HEK293T (cell line): ENCODE measurements at regions not wholly inside any gene's neighbourhood (a gene's known extent, or its start where the extent isn't known, plus 50 kb on each side); places are given as distances from the start of the nearest gene placed in this dataset.

Source experiments
- BHLHE40 ChIP-seq: fragments of 450-650 bp; IDR thresholded peaks from 2 replicates; pipeline ENCODE4 v1.6.1; 2016; ENCODE audit warnings: mild to moderate bottlenecking, moderate library complexity, borderline replicate concordance
- ELF4 ChIP-seq: fragments of 450-650 bp; IDR thresholded peaks from 2 replicates; pipeline ENCODE4 v1.6.1; 2017; ENCODE audit warnings: antibody characterized with exemption
- FOXA1 ChIP-seq: fragments of 450-650 bp; IDR thresholded peaks from 2 replicates; pipeline ENCODE4 v1.6.1; 2016; ENCODE audit warnings: mild to moderate bottlenecking
- HDGF ChIP-seq: fragments of 450-650 bp; IDR thresholded peaks from 2 replicates; pipeline ENCODE4 v1.6.1; 2017; ENCODE audit warnings: antibody characterized with exemption, borderline replicate concordance
- NFRKB ChIP-seq: fragments of 450-650 bp; IDR thresholded peaks from 2 replicates; pipeline ENCODE4 v1.6.1; 2016; ENCODE audit warnings: mild to moderate bottlenecking, moderate library complexity
- PKNOX1 ChIP-seq: fragments of 450-650 bp; IDR thresholded peaks from 2 replicates; pipeline ENCODE4 v1.6.1; 2016
- SP1 ChIP-seq: fragments of 450-650 bp; IDR thresholded peaks from 2 replicates; pipeline ENCODE4 v1.6.1; 2017
- SUZ12 ChIP-seq: fragments of 450-650 bp; IDR thresholded peaks from 2 replicates; pipeline ENCODE4 v1.6.1; 2016; ENCODE audit warnings: mild to moderate bottlenecking
- ZNF384 ChIP-seq: fragments of 450-650 bp; IDR thresholded peaks from 2 replicates; pipeline ENCODE4 v1.6.1; 2016

GRCh38 chr16:72434159-72434558 lies 262.2 kb upstream of the PMFBP1 start:
- TF ChIP-seq ZNF384 (no peak), NFRKB (no peak), BHLHE40 (no peak), ELF4 (no peak), SP1 (no peak), FOXA1 (no peak), PKNOX1 (no peak), SUZ12 (no peak), HDGF (no peak)
